ENCODE measurements at regions not wholly inside any gene's neighbourhood (a gene's known extent, or its start where the extent isn't known, plus 50 kb on each side); places are given as distances from the start of the nearest gene placed in this dataset.
A peak's percentile ranks its signal among the peaks of the same experiment; 100 is the strongest.

- DNase-seq: peak; percentile 42
- no peaks in the 10 kb centered on the region for H3K36me3 ChIP-seq (replicated peaks)
- H3K27me3 ChIP-seq (replicated peaks): no peaks in the 10 kb centered on the region
- in situ Hi-C loops (cut with HindIII; ENCODE audit: low pct_ligation_motif_present, low sequenced_read_pairs): no loop called here
- no peak overlapping the region for H3K4me3 ChIP-seq (ENCODE audit: low read depth, low read length)
- H3K27ac ChIP-seq: no peak overlapping the region
- no peak for TF ChIP-seq CTCF (IDR thresholded peaks at IDR 0.05; ENCODE audit: low read depth, low read length, missing control alignments)
Measured at GRCh38 chr5:96597438-96598020, 64.6 kb upstream of the CAST start.

- TF ChIP-seq CTCF (IDR thresholded peaks at IDR 0.05; ENCODE audit: low read depth, low read length, missing control alignments): no peak
- no peak for DNase-seq
- no peak overlapping the region for H3K27ac ChIP-seq
- in situ Hi-C loops (cut with HindIII; ENCODE audit: low pct_ligation_motif_present, low sequenced_read_pairs): loop anchor here (25.0 kb wide), 1 partner anchor 264 kb away; no protein-coding TSS in a partner anchor
- no peak overlapping the region for H3K4me3 ChIP-seq (ENCODE audit: low read depth, low read length)
- no peaks in the 10 kb centered on the region for H3K27me3 ChIP-seq (replicated peaks)
- H3K36me3 ChIP-seq (replicated peaks): no peaks in the 10 kb centered on the region
Measured at GRCh38 chr5:96601200-96601599, 61.0 kb upstream of the CAST start.

- Histone ChIP-seq H3K27me3 (replicated peaks) (no peaks in the 10 kb centered on the region), H3K36me3 (replicated peaks) (no peaks in the 10 kb centered on the region), H3K27ac (no peak overlapping the region), H3K4me3 (ENCODE audit: low read depth, low read length) (no peak overlapping the region)
- peak; percentile 82 for DNase-seq
- in situ Hi-C loops (cut with HindIII; ENCODE audit: low pct_ligation_motif_present, low sequenced_read_pairs): loop anchor here (25.0 kb wide), 1 partner anchor 264 kb away; no protein-coding TSS in a partner anchor
- peak; percentile 76 for TF ChIP-seq CTCF (IDR thresholded peaks at IDR 0.05; ENCODE audit: low read depth, low read length, missing control alignments)
Measured at GRCh38 chr5:96601715-96602244, 60.4 kb upstream of the CAST start.

GRCh38 chr5:96602776-96603175, 59.4 kb upstream of the CAST start:
- Histone ChIP-seq H3K27me3 (replicated peaks) (no peaks in the 10 kb centered on the region), H3K36me3 (replicated peaks) (no peaks in the 10 kb centered on the region), H3K27ac (no peak overlapping the region), H3K4me3 (ENCODE audit: low read depth, low read length) (no peak overlapping the region)
- no peak for TF ChIP-seq CTCF (IDR thresholded peaks at IDR 0.05; ENCODE audit: low read depth, low read length, missing control alignments)
- no peak for DNase-seq
- in situ Hi-C loops (cut with HindIII; ENCODE audit: low pct_ligation_motif_present, low sequenced_read_pairs): loop anchor here (25.0 kb wide), 1 partner anchor 265 kb away; no protein-coding TSS in a partner anchor

GRCh38 chr5:96605144-96605837, 56.9 kb upstream of the CAST start:
- TF ChIP-seq CTCF (IDR thresholded peaks at IDR 0.05; ENCODE audit: low read depth, low read length, missing control alignments): no peak
- DNase-seq: no peak
- no peak overlapping the region for H3K27ac ChIP-seq
- in situ Hi-C loops (cut with HindIII; ENCODE audit: low pct_ligation_motif_present, low sequenced_read_pairs): loop anchor here (25.0 kb wide), 1 partner anchor 268 kb away; no protein-coding TSS in a partner anchor
- H3K36me3 ChIP-seq (replicated peaks): no peaks in the 10 kb centered on the region
- no peaks in the 10 kb centered on the region for H3K27me3 ChIP-seq (replicated peaks)
- H3K4me3 ChIP-seq (ENCODE audit: low read depth, low read length): no peak overlapping the region

All from brain microvascular endothelial cell (primary cell).